ENCODE measurements at regions not wholly inside any gene's neighbourhood (a gene's known extent, or its start where the extent isn't known, plus 50 kb on each side); places are given as distances from the start of the nearest gene placed in this dataset.

- H3F3A ChIP-seq (ENCODE audit: low read depth): peaks cover 4% of the 10 kb centered on the region
- Mint-ChIP-seq H3K4me1 (peaks cover 26% of the 10 kb centered on the region), H3K9me3 (no peaks in the 10 kb centered on the region), H3K27ac (no peak overlapping the region), H3K36me3 (no peaks in the 10 kb centered on the region), H3K4me3 (no peak overlapping the region), H3K27me3 (ENCODE audit: insufficient read depth, low read depth) (peaks cover 7% of the 10 kb centered on the region)
- no peaks in the 10 kb centered on the region for H3K9me3 ChIP-seq (ENCODE audit: low read depth)
- no peak overlapping the region for H3K27ac ChIP-seq
- H3K36me3 ChIP-seq: no peaks in the 10 kb centered on the region
- no peak overlapping the region for H3K4me3 ChIP-seq
- peaks cover 14% of the 10 kb centered on the region for H3K4me1 ChIP-seq
- DNase-seq (ENCODE audit: low spot score): no peak
- H3K27me3 ChIP-seq: no peaks in the 10 kb centered on the region
- no peaks in the 10 kb centered on the region for H3K79me2 ChIP-seq (ENCODE audit: low read depth)
- H3K9ac ChIP-seq: no peak overlapping the region
- no peak overlapping the region for H3K4me2 ChIP-seq
- TF ChIP-seq EZH2 (IDR thresholded peaks at IDR 0.05) (no peak), CTCF (IDR thresholded peaks at IDR 0.05) (no peak), EZH2phosphoT487 (IDR thresholded peaks at IDR 0.05) (no peak)
- H2AFZ ChIP-seq (replicated peaks): no peak overlapping the region
- no peaks in the 10 kb centered on the region for H4K20me1 ChIP-seq (ENCODE audit: low read depth)
Measured at GRCh38 chr1:29900712-29901111, 664.4 kb downstream of the PTPRU start.

- Histone ChIP-seq H3K27ac (no peak overlapping the region), H3K4me1 (peaks cover 14% of the 10 kb centered on the region), H3K9me3 (ENCODE audit: low read depth) (no peaks in the 10 kb centered on the region), H2AFZ (replicated peaks) (peak overlapping the region; percentile 57), H3K27me3 (no peaks in the 10 kb centered on the region), H3K79me2 (ENCODE audit: low read depth) (no peaks in the 10 kb centered on the region), H3K36me3 (no peaks in the 10 kb centered on the region), H3K4me3 (no peak overlapping the region), H3K4me2 (no peak overlapping the region), H3F3A (ENCODE audit: low read depth) (peaks cover 4% of the 10 kb centered on the region), H4K20me1 (ENCODE audit: low read depth) (no peaks in the 10 kb centered on the region), H3K9ac (no peak overlapping the region)
- TF ChIP-seq EZH2phosphoT487 (IDR thresholded peaks at IDR 0.05): no peak
- peak; percentile 20 for TF ChIP-seq CTCF (IDR thresholded peaks at IDR 0.05)
- Mint-ChIP-seq H3K4me3 (no peak overlapping the region), H3K36me3 (no peaks in the 10 kb centered on the region), H3K9me3 (no peaks in the 10 kb centered on the region), H3K27ac (no peak overlapping the region), H3K4me1 (peaks cover 26% of the 10 kb centered on the region), H3K27me3 (ENCODE audit: insufficient read depth, low read depth) (peaks cover 7% of the 10 kb centered on the region)
- no peak for DNase-seq (ENCODE audit: low spot score)
Measured at GRCh38 chr1:29900104-29900679, 663.9 kb downstream of the PTPRU start.

- H3K27me3 Mint-ChIP-seq (ENCODE audit: insufficient read depth, low read depth): peaks cover 3% of the 10 kb centered on the region
- H3K9me3 Mint-ChIP-seq: no peaks in the 10 kb centered on the region
- Histone ChIP-seq H3K27ac (no peak overlapping the region), H3K9me3 (ENCODE audit: low read depth) (no peaks in the 10 kb centered on the region), H3K4me2 (no peak overlapping the region), H3K4me3 (no peak overlapping the region), H3K9ac (no peak overlapping the region), H3F3A (ENCODE audit: low read depth) (no peaks in the 10 kb centered on the region), H3K79me2 (ENCODE audit: low read depth) (no peaks in the 10 kb centered on the region), H3K36me3 (no peaks in the 10 kb centered on the region), H3K4me1 (peaks cover 14% of the 10 kb centered on the region), H2AFZ (replicated peaks) (no peak overlapping the region), H4K20me1 (ENCODE audit: low read depth) (no peaks in the 10 kb centered on the region), H3K27me3 (no peaks in the 10 kb centered on the region)
- no peak overlapping the region for H3K4me3 Mint-ChIP-seq
- H3K4me1 Mint-ChIP-seq: peaks cover 17% of the 10 kb centered on the region
- DNase-seq (ENCODE audit: low spot score): no peak
- H3K36me3 Mint-ChIP-seq: no peaks in the 10 kb centered on the region
- TF ChIP-seq EZH2phosphoT487 (IDR thresholded peaks at IDR 0.05): no peak
- TF ChIP-seq CTCF (IDR thresholded peaks at IDR 0.05): no peak
- TF ChIP-seq EZH2 (IDR thresholded peaks at IDR 0.05): no peak
- no peak overlapping the region for H3K27ac Mint-ChIP-seq
Measured at GRCh38 chr1:29896791-29897714, 660.7 kb downstream of the PTPRU start.

Measured in neural progenitor cell (in vitro differentiated cells).